HFF-Myc (cell line): ENCODE measurements at regions not wholly inside any gene's neighbourhood (a gene's known extent, or its start where the extent isn't known, plus 50 kb on each side); places are given as distances from the start of the nearest gene placed in this dataset.

ENCODE experiments used
- DNase-seq: peaks from one replicate; pipeline ENCODE4 v3.0.0-alpha.2; 2011; ENCODE audit warnings: low read depth; ENCODE audit errors: extremely low read depth
- H3K4me3 ChIP-seq: replicated peaks from 2 replicates; pipeline ENCODE4 v1.5.1; 2011; ENCODE audit warnings: low read depth, mild to moderate bottlenecking, control low read depth, low read length
- CTCF ChIP-seq: IDR thresholded peaks from 2 replicates; pipeline ENCODE4 v1.5.1; 2012; ENCODE audit warnings: mild to moderate bottlenecking, low read depth, low read length, control low read depth; ENCODE audit errors: missing control alignments

- H3K4me3 ChIP-seq = no peak overlapping the region
- no peak for TF ChIP-seq CTCF
- DNase-seq = no peak
These were observed 326.3 kb downstream of the AASDHPPT start for GRCh38 chr11:106403751-106404150.

GRCh38 chr11:106409222-106409621 lies 331.8 kb downstream of the AASDHPPT start:
- no peak overlapping the region for H3K4me3 ChIP-seq
- no peak for DNase-seq
- TF ChIP-seq CTCF = no peak

GRCh38 chr11:106409671-106410070 lies 332.2 kb downstream of the AASDHPPT start:
- H3K4me3 ChIP-seq = no peak overlapping the region
- no peak for DNase-seq
- no peak for TF ChIP-seq CTCF

GRCh38 chr11:106410902-106411301 lies 333.4 kb downstream of the AASDHPPT start:
- no peak for TF ChIP-seq CTCF
- no peak for DNase-seq
- no peak overlapping the region for H3K4me3 ChIP-seq

GRCh38 chr11:106413222-106413621 lies 335.8 kb downstream of the AASDHPPT start:
- no peak for DNase-seq
- no peak for TF ChIP-seq CTCF
- H3K4me3 ChIP-seq = no peak overlapping the region

- no peak overlapping the region for H3K4me3 ChIP-seq
- TF ChIP-seq CTCF = no peak
- DNase-seq = no peak
These were observed 338.0 kb downstream of the AASDHPPT start for GRCh38 chr11:106415510-106415909.

- no peak overlapping the region for H3K4me3 ChIP-seq
- no peak for DNase-seq
- no peak for TF ChIP-seq CTCF
These were observed 341.3 kb downstream of the AASDHPPT start for GRCh38 chr11:106418791-106419190.
